ENCODE measurements at regions not wholly inside any gene's neighbourhood (a gene's known extent, or its start where the extent isn't known, plus 50 kb on each side); places are given as distances from the start of the nearest gene placed in this dataset.

DNA sequence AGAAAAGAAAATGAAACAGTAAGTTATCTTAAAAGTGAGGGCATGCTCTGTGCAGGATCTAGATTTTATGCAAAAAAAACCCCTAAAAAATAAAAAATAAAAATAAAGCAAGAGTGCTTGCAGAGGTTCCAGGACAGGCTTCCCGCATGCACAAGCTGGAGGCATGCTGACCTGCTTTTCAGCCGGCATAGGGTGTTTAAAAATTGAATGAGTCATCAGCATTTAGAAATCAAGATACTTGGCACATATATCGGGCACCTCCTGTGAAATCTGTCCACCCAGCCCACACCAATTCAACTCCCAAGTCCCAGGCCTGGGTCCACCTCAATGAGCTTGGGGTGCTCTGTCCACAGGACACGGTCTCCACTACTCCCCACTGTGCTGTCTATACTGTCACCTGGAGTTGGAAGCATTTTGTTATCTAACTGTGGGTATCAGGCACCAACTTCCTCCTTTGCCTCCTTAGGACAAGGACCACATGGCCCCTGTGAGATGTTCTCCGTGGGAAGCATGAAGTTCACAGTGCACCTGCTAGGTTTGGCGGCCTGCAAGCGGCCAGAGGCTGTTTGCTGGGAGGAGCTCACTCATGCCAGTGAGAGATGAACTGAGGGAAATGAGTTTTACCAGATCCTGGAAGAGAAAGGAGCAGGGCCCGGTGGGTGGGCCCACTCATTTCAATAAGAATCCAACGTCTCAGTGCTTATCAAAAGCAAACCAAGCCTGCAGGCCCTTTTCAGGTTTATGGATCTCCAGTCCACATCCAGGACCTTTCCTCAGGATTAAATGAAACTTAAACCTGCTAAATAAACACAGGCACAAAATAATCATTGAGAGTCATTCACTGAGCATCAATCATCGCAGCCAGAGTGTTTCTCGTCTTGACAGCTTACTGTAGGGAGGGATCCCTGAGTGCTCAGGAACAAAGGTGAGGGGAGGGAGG is 121.1 kb downstream of the FOXA2 start:
- TF ChIP-seq, protein P1, sequence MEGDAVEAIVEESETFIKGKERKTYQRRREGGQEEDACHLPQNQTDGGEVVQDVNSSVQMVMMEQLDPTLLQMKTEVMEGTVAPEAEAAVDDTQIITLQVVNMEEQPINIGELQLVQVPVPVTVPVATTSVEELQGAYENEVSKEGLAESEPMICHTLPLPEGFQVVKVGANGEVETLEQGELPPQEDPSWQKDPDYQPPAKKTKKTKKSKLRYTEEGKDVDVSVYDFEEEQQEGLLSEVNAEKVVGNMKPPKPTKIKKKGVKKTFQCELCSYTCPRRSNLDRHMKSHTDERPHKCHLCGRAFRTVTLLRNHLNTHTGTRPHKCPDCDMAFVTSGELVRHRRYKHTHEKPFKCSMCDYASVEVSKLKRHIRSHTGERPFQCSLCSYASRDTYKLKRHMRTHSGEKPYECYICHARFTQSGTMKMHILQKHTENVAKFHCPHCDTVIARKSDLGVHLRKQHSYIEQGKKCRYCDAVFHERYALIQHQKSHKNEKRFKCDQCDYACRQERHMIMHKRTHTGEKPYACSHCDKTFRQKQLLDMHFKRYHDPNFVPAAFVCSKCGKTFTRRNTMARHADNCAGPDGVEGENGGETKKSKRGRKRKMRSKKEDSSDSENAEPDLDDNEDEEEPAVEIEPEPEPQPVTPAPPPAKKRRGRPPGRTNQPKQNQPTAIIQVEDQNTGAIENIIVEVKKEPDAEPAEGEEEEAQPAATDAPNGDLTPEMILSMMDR (IDR thresholded peaks at IDR 0.05) = no peak
- no peak for TF ChIP-seq POLR2A (IDR thresholded peaks at IDR 0.05)
- intact Hi-C loops (cut with DNase I) = no loop called here
- peaks cover 27% of the 10 kb centered on the region for H3K4me1 ChIP-seq
- H3K4me3 ChIP-seq = no peak overlapping the region
- H3K36me3 ChIP-seq (replicated peaks in 1 of 2; ENCODE audit: insufficient read depth in 1 of 2, low read depth in 2 of 2) = no peaks in the 10 kb centered on the region
- no peak for DNase-seq
- H3K9me3 ChIP-seq = no peaks in the 10 kb centered on the region
- ATAC-seq = no peak
- WGBS, 2 donors = 50 to 54% methylated on average over 11 of the region's 11 CpGs
- no peaks in the 10 kb centered on the region for H3K27me3 ChIP-seq
- H3K27ac ChIP-seq = no peak overlapping the region

DNA sequence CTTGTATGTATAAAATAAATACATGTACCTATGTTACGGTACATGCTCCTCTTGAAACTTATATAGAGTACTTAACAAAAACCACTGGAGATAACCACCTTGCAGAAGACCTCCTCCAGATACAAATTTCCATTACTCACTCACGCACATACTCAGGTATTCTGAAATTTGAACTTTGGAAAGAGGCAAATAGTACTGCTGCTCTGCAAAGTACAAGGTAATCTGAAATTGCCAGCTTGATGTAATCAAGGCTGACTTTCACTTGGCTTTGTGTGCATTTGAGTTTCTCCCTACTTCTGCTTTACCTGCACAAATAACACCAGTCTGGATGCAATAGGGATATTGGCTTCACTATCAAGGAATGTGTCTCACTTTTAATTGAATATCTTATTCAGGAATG is 123.6 kb downstream of the FOXA2 start:
- Histone ChIP-seq H3K4me3 (no peak overlapping the region), H3K9me3 (no peaks in the 10 kb centered on the region), H3K27ac (no peak overlapping the region), H3K4me1 (peaks cover 14% of the 10 kb centered on the region), H3K36me3 (replicated peaks in 1 of 2; ENCODE audit: insufficient read depth in 1 of 2, low read depth in 2 of 2) (no peaks in the 10 kb centered on the region), H3K27me3 (no peaks in the 10 kb centered on the region)
- DNase-seq (no peak), ATAC-seq (no peak)
- no peak for TF ChIP-seq POLR2A (IDR thresholded peaks at IDR 0.05)
- TF ChIP-seq, protein P1 (IDR thresholded peaks at IDR 0.05) = no peak
- 68 to 81% methylated on average over 2 of the region's 2 CpGs for WGBS, 2 donors
- intact Hi-C loops (cut with DNase I) = no loop called here

DNA sequence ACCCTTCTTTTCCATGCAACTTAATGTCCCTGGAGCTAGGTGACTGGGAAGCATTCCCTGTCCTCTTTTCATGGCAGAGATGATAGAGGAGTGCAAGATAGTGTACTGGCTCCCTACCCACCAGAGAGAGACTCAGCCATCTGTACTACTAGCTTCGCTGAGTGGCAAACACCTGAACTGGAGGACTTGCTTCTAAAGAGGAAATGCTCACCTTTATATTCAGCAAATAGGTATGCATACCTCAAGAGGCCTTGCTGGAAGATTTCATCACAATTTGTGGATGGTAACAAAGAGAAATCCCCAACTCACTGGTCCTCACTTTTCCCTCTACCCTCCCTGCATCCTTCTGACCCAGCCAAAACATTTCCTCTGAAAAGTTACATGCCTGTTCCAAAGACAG is 124.1 kb downstream of the FOXA2 start:
- Histone ChIP-seq H3K4me3 (no peak overlapping the region), H3K9me3 (no peaks in the 10 kb centered on the region), H3K4me1 (peaks cover 9% of the 10 kb centered on the region), H3K36me3 (replicated peaks in 1 of 2; ENCODE audit: insufficient read depth in 1 of 2, low read depth in 2 of 2) (no peaks in the 10 kb centered on the region), H3K27ac (no peak overlapping the region), H3K27me3 (no peaks in the 10 kb centered on the region)
- intact Hi-C loops (cut with DNase I) = no loop called here
- 69 to 88% methylated on average over 1 of the region's 1 CpG for WGBS, 2 donors
- DNase-seq (no peak), ATAC-seq (no peak)
- TF ChIP-seq POLR2A (IDR thresholded peaks at IDR 0.05) = no peak
- TF ChIP-seq, protein P1 (IDR thresholded peaks at IDR 0.05) = no peak

DNA sequence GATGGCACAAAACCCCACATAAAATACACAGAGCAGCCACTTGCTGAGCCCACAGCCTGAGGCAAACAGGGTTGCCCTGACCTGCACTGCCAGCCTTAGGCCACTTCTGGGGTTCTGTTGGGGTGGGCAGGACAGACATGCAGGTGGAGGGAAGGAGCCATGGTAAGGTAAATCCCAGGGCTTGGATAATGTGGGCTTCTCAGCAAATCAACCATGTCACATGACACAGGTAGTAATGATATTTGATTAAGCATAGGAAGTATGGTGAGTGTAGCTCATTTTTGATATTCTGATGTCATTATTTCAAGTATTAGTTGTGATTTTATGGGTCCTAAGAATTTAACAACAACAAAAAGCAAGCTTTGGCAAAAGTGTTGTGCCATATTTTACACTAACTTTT is 124.6 kb downstream of the FOXA2 start:
- Histone ChIP-seq H3K36me3 (replicated peaks in 1 of 2; ENCODE audit: insufficient read depth in 1 of 2, low read depth in 2 of 2) (no peaks in the 10 kb centered on the region), H3K9me3 (no peaks in the 10 kb centered on the region), H3K27me3 (no peaks in the 10 kb centered on the region), H3K4me1 (peaks cover 5% of the 10 kb centered on the region), H3K27ac (no peak overlapping the region), H3K4me3 (no peak overlapping the region)
- ATAC-seq (no peak), DNase-seq (no peak)
- TF ChIP-seq, protein P1 (IDR thresholded peaks at IDR 0.05) = no peak
- TF ChIP-seq POLR2A (IDR thresholded peaks at IDR 0.05) = no peak
- intact Hi-C loops (cut with DNase I) = loop anchor here (10.0 kb wide), 2 partner anchors 125 to 225 kb away; partner anchors contain the start of gene FOXA2

Data from body of pancreas (tissue), 4 donors.